ENCODE measurements at regions not wholly inside any gene's neighbourhood (a gene's known extent, or its start where the extent isn't known, plus 50 kb on each side); places are given as distances from the start of the nearest gene placed in this dataset.

DNA sequence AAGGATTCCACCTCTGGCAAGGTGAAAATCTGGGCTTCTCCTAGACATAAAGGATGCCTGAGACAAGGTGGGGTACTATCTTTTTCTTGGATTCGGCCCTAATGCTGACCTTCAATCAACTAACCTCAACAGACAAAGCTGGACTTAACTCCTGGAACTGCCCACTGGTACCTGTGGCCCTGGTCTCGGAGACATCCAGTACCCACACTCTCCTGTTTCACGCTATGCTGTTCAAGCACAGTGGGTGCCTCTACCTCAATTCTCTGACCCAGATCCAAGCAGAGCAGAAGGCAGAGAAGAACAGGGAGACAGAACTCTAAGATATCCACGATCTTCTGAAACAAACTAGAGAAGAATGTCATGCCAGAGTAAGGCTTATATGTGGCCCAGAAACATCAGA is 189.8 kb upstream of the FOXQ1 start:
- TF ChIP-seq REST (IDR thresholded peaks at IDR 0.05; ENCODE audit: low read depth, low read length) (no peak), USF1 (IDR thresholded peaks at IDR 0.05; ENCODE audit: borderline replicate concordance, low read depth) (no peak), CTCF (IDR thresholded peaks at IDR 0.05) (no peak)

Measured in SK-N-SH (cell line).